GM12892 (cell line): ENCODE measurements at regions not wholly inside any gene's neighbourhood (a gene's known extent, or its start where the extent isn't known, plus 50 kb on each side); places are given as distances from the start of the nearest gene placed in this dataset.

Experiments
- POLR2A ChIP-seq: IDR thresholded peaks from 2 replicates; pipeline ENCODE4 v1.6.1; 2011; ENCODE audit warnings: low read depth, low read length, control low read depth
- TAF1 ChIP-seq: IDR thresholded peaks from 2 replicates; pipeline ENCODE4 v1.6.1; 2011; ENCODE audit warnings: low read depth, mild to moderate bottlenecking, control low read depth, low read length, borderline replicate concordance

DNA sequence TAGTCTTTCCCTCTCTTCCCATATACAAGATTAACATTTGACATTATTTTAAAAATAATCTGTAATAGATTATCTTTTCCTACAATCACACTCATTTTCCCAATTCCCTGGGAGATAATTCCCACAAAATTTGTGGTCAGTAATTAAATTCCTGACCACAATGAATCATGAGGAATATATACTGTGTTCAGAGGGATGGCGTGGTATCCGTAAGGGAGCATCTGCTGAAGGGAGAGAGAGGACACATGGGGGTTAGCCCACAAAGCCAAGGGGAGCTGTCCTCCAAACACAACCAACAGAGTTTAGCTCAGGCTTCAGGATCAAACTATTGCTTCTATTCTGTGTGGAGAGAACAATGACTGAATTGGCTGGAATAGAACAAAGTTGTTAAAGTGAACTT, 57.1 kb upstream of the PPP2R5A start:
- no peak for TF ChIP-seq TAF1
- TF ChIP-seq POLR2A: no peak
